Fibroblast of villous mesenchyme (primary cell): ENCODE measurements at regions not wholly inside any gene's neighbourhood (a gene's known extent, or its start where the extent isn't known, plus 50 kb on each side); places are given as distances from the start of the nearest gene placed in this dataset.
A peak's percentile ranks its signal among the peaks of the same experiment; 100 is the strongest.
"Not testable (repeated sequence)": the region's sequence is repeated elsewhere in the genome, so short reads cannot be mapped to it uniquely, and the experiment has no call there.

Source experiments
- DNase-seq: peaks from one replicate; pipeline ENCODE4 v3.0.0-alpha.2; 2010; ENCODE audit warnings: low read depth
- H3K4me3 ChIP-seq: 2 replicates; pipeline ENCODE4 v1.5.1; 2011; ENCODE audit warnings: low read depth, mild to moderate bottlenecking, low read length
- CTCF ChIP-seq: IDR thresholded peaks from 2 replicates; pipeline ENCODE4 v1.5.1; 2012; ENCODE audit warnings: low read depth, mild to moderate bottlenecking, low read length; ENCODE audit not compliant: insufficient read depth

DNA sequence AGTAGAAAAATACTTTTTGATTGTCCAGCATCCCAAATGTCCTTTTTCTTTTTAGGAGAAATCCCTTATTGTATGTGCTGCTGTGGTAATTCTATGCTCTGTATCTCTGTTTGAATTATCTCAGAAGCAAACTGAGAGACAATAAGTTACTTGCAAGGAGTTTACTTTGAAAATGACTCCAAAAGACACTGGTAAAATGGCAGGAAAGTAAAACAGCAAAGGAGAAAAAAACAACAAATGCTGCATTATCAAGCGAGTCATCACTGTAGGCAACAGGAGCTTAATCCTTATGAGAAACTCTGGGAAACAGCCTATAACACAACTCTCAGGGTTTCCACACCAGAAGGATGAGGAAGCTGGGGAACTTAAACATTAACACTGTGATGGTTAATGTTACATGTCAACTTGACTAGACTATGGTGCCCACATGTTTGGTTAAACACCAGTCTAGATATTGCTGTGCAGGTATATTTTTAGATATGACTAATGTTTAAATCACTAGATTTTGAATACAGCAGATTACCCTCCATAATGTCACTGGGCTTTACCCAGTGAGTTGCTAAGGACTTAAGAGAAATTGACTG, 92.6 kb upstream of the GAS1 start:
- DNase-seq = peak; percentile 89
- no peak overlapping the region for H3K4me3 ChIP-seq
- no peak for TF ChIP-seq CTCF

DNA sequence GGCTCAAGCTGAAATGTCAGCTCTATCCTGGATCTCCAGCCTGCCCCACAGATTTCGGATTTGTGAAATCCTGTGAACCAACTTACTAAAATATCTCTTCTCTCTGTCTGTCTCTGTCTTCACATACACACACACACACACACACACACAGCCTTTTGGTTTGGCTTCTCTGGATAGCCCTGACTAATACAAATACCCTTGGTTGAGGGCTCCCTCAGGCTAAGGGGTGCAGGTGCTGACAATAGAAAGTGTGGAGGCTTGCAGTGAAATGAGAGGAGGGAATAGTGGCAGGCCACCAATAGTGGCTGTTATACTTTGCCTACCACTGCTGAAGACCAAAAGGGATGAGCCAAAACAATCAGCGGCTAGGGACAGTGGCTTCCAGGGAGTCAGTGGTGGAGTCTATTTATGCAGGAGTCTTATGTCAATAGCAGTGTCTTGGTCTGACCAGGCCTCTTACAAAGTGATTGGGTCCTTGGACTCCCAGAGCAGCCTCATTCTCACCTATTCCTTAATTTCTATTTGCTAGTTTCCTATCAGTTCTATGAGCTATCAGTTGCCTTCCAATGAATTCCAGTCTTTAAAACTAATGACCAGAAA, 93.2 kb upstream of the GAS1 start:
- H3K4me3 ChIP-seq = peak overlapping the region; percentile 63
- peak; percentile 23 for DNase-seq
- TF ChIP-seq CTCF = no peak

- DNase-seq = not testable (repeated sequence)
Measured at GRCh38 chr9:87041553-87042235, 94.4 kb upstream of the GAS1 start.

GRCh38 chr9:87049929-87050608, 102.8 kb upstream of the GAS1 start:
- DNase-seq = not testable (repeated sequence)

More at GRCh38 chr9:87041553-87042235, 94.4 kb upstream of the GAS1 start:
- H3K4me3 ChIP-seq = peak overlapping the region; percentile 63

GRCh38 chr9:87054999-87055686, 107.8 kb upstream of the GAS1 start:
- DNase-seq = no peak
- TF ChIP-seq CTCF = no peak
- H3K4me3 ChIP-seq = no peak overlapping the region

More at GRCh38 chr9:87049929-87050608, 102.8 kb upstream of the GAS1 start:
- H3K4me3 ChIP-seq = not testable (repeated sequence)

- TF ChIP-seq CTCF = no peak
- DNase-seq = no peak
- H3K4me3 ChIP-seq = no peak overlapping the region
Measured at GRCh38 chr9:87059772-87060171, 112.5 kb upstream of the GAS1 start.

GRCh38 chr9:87062746-87063145, 115.4 kb upstream of the GAS1 start:
- DNase-seq = no peak
- no peak overlapping the region for H3K4me3 ChIP-seq
- no peak for TF ChIP-seq CTCF
